Karpas-422 (cell line): ENCODE measurements at regions not wholly inside any gene's neighbourhood (a gene's known extent, or its start where the extent isn't known, plus 50 kb on each side); places are given as distances from the start of the nearest gene placed in this dataset.
"Not testable (repeated sequence)": the region's sequence is repeated elsewhere in the genome, so short reads cannot be mapped to it uniquely, and the experiment has no call there.

ENCODE experiments used
- DNase-seq: peaks from one replicate; pipeline ENCODE4 v3.0.0-alpha.2; 2015
- H2AFZ ChIP-seq: fragments of 200-600 bp; sonication (generic); 2 replicates; pipeline ENCODE4 v1.6.1; 2014; ENCODE audit warnings: antibody characterized with exemption, low read length, mixed read lengths
- H3K27ac ChIP-seq: fragments of 200-600 bp; sonication (generic); 2 replicates; pipeline ENCODE4 v1.5.1; 2014; ENCODE audit warnings: mild to moderate bottlenecking, low read length, moderate library complexity
- H3K27me3 ChIP-seq: fragments of 200-600 bp; sonication (generic); 2 replicates; pipeline ENCODE4 v1.6.1; 2014; ENCODE audit warnings: low read length, mixed read lengths
- H3K36me3 ChIP-seq: fragments of 200-600 bp; sonication (generic); 2 replicates; pipeline ENCODE4 v1.6.1; 2014; ENCODE audit warnings: low read length, mixed read lengths; ENCODE audit not compliant: insufficient read depth
- H3K4me1 ChIP-seq: fragments of 200-600 bp; sonication (generic); 2 replicates; pipeline ENCODE4 v1.6.1; 2014; ENCODE audit warnings: mild to moderate bottlenecking, low read length, mixed read lengths
- H3K4me2 ChIP-seq: fragments of 200-600 bp; sonication (generic); 2 replicates; pipeline ENCODE4 v1.6.1; 2014; ENCODE audit warnings: low read length, low read depth, mild to moderate bottlenecking; ENCODE audit not compliant: poor library complexity, severe bottlenecking
- H3K4me3 ChIP-seq: fragments of 200-600 bp; sonication (generic); 2 replicates; pipeline ENCODE4 v1.5.1; 2014; ENCODE audit warnings: mild to moderate bottlenecking, antibody characterized with exemption, low read length, mixed read lengths
- H3K79me2 ChIP-seq: fragments of 200-600 bp; sonication (generic); 2 replicates; pipeline ENCODE4 v1.6.1; 2014; ENCODE audit warnings: mild to moderate bottlenecking, low read length, mixed read lengths
- H3K9ac ChIP-seq: fragments of 200-600 bp; sonication (generic); 2 replicates; pipeline ENCODE4 v1.6.0; 2014; ENCODE audit warnings: low read length
- H3K9me2 ChIP-seq: fragments of 200-600 bp; sonication (generic), shearing (Covaris generic); replicated peaks from 2 replicates; pipeline ENCODE4 v1.6.0; 2014; ENCODE audit warnings: mild to moderate bottlenecking, low read length, moderate library complexity; ENCODE audit not compliant: insufficient read depth
- H3K9me3 ChIP-seq: fragments of 300-700, 200-600 bp; sonication (generic); 2 replicates; pipeline ENCODE4 v1.6.1; 2014; ENCODE audit warnings: low read length, mixed read lengths
- H4K20me1 ChIP-seq: fragments of 200-600 bp; sonication (generic); 2 replicates; pipeline ENCODE4 v1.6.1; 2014; ENCODE audit warnings: mild to moderate bottlenecking, antibody characterized with exemption, low read length, low read depth; ENCODE audit not compliant: insufficient read depth

- DNase-seq, H3K36me3 ChIP-seq, H3K4me1 ChIP-seq, H3K4me3 ChIP-seq, H3K9me3 ChIP-seq, H3K79me2 ChIP-seq, H3K9ac ChIP-seq, H4K20me1 ChIP-seq, H3K9me2 ChIP-seq, H3K27ac ChIP-seq, H3K27me3 ChIP-seq, H3K4me2 ChIP-seq, H2AFZ ChIP-seq: not testable (repeated sequence)
Measured at GRCh38 chr20:29107884-29108283, 2149.6 kb upstream of the DEFB115 start.

- not testable (repeated sequence) for H3K4me2 ChIP-seq, H3K27me3 ChIP-seq, DNase-seq, H3K4me1 ChIP-seq, H3K9ac ChIP-seq, H3K9me3 ChIP-seq, H3K9me2 ChIP-seq, H3K27ac ChIP-seq, H4K20me1 ChIP-seq, H3K79me2 ChIP-seq, H3K4me3 ChIP-seq, H2AFZ ChIP-seq, H3K36me3 ChIP-seq
Measured at GRCh38 chr20:29109386-29109785, 2148.1 kb upstream of the DEFB115 start.

GRCh38 chr20:29115097-29115496 lies 2142.4 kb upstream of the DEFB115 start:
- not testable (repeated sequence) for H3K36me3 ChIP-seq, H3K4me3 ChIP-seq, H3K4me1 ChIP-seq, H3K4me2 ChIP-seq, H3K27me3 ChIP-seq, DNase-seq, H3K27ac ChIP-seq, H2AFZ ChIP-seq, H3K79me2 ChIP-seq, H4K20me1 ChIP-seq, H3K9me2 ChIP-seq, H3K9ac ChIP-seq
- peaks cover 14% of the 10 kb centered on the region for H3K9me3 ChIP-seq

- no peaks in the 10 kb centered on the region for H4K20me1 ChIP-seq
- H3K9me3 ChIP-seq: peaks cover 19% of the 10 kb centered on the region
Measured at GRCh38 chr20:29119141-29119540, 2138.3 kb upstream of the DEFB115 start.

GRCh38 chr20:29119684-29120083 lies 2137.8 kb upstream of the DEFB115 start:
- not testable (repeated sequence) for H3K79me2 ChIP-seq, H3K4me2 ChIP-seq, H3K9me2 ChIP-seq, H2AFZ ChIP-seq, H3K9ac ChIP-seq, H3K4me3 ChIP-seq, H3K36me3 ChIP-seq, H3K27me3 ChIP-seq, DNase-seq, H3K27ac ChIP-seq, H3K4me1 ChIP-seq, H4K20me1 ChIP-seq
- peaks cover 19% of the 10 kb centered on the region for H3K9me3 ChIP-seq

More at GRCh38 chr20:29119141-29119540, 2138.3 kb upstream of the DEFB115 start:
- no peak for DNase-seq
- Histone ChIP-seq H3K4me3 (no peak overlapping the region), H3K27me3 (no peaks in the 10 kb centered on the region), H3K36me3 (no peaks in the 10 kb centered on the region), H3K4me1 (no peaks in the 10 kb centered on the region), H3K79me2 (no peaks in the 10 kb centered on the region), H3K4me2 (no peak overlapping the region), H3K27ac (no peak overlapping the region), H2AFZ (no peak overlapping the region), H3K9ac (no peak overlapping the region), H3K9me2 (no peaks in the 10 kb centered on the region)

GRCh38 chr20:29120088-29120487 lies 2137.4 kb upstream of the DEFB115 start:
- H3K4me3 ChIP-seq, H3K9ac ChIP-seq, H3K4me1 ChIP-seq, H2AFZ ChIP-seq, H3K36me3 ChIP-seq, H4K20me1 ChIP-seq, H3K4me2 ChIP-seq, H3K27me3 ChIP-seq, H3K27ac ChIP-seq, DNase-seq, H3K9me2 ChIP-seq, H3K79me2 ChIP-seq: not testable (repeated sequence)
- H3K9me3 ChIP-seq: peaks cover 19% of the 10 kb centered on the region

- H3K79me2 ChIP-seq, H3K27me3 ChIP-seq, H4K20me1 ChIP-seq, H2AFZ ChIP-seq, H3K36me3 ChIP-seq, H3K4me1 ChIP-seq, H3K9ac ChIP-seq, H3K9me2 ChIP-seq, DNase-seq, H3K27ac ChIP-seq, H3K4me3 ChIP-seq, H3K4me2 ChIP-seq: not testable (repeated sequence)
- peaks cover 21% of the 10 kb centered on the region for H3K9me3 ChIP-seq
Measured at GRCh38 chr20:29120575-29120974, 2136.9 kb upstream of the DEFB115 start.

- not testable (repeated sequence) for H2AFZ ChIP-seq, H3K4me3 ChIP-seq, H3K9me2 ChIP-seq, H3K4me2 ChIP-seq, H3K4me1 ChIP-seq, H3K79me2 ChIP-seq, H3K27me3 ChIP-seq, H4K20me1 ChIP-seq, DNase-seq, H3K9ac ChIP-seq, H3K36me3 ChIP-seq, H3K27ac ChIP-seq
- peaks cover 19% of the 10 kb centered on the region for H3K9me3 ChIP-seq
Measured at GRCh38 chr20:29122784-29123183, 2134.7 kb upstream of the DEFB115 start.

- H3K4me2 ChIP-seq: no peak overlapping the region
- H3K9me2 ChIP-seq: no peaks in the 10 kb centered on the region
- no peak overlapping the region for H3K9ac ChIP-seq
- no peak overlapping the region for H3K4me3 ChIP-seq
- no peak overlapping the region for H2AFZ ChIP-seq
- no peaks in the 10 kb centered on the region for H3K4me1 ChIP-seq
- H3K9me3 ChIP-seq: peaks cover 14% of the 10 kb centered on the region
- no peaks in the 10 kb centered on the region for H3K79me2 ChIP-seq
- no peak for DNase-seq
- no peaks in the 10 kb centered on the region for H4K20me1 ChIP-seq
- H3K27ac ChIP-seq: no peak overlapping the region
- H3K36me3 ChIP-seq: no peaks in the 10 kb centered on the region
- no peaks in the 10 kb centered on the region for H3K27me3 ChIP-seq
Measured at GRCh38 chr20:29123861-29124260, 2133.6 kb upstream of the DEFB115 start.
